HG03095 (cell line): ENCODE measurements at regions not wholly inside any gene's neighbourhood (a gene's known extent, or its start where the extent isn't known, plus 50 kb on each side); places are given as distances from the start of the nearest gene placed in this dataset.

Experiments
- ATAC-seq: cut with Tn5 transposase; IDR thresholded peaks from one replicate; pipeline ENCODE4 v1.9.1; 2021; ENCODE audit warnings: moderate library complexity; ENCODE audit not compliant: unreplicated experiment

- ATAC-seq, result no peak
Observed at GRCh38 chr11:32161293-32161692, 70.4 kb downstream of the RCN1 start.

GRCh38 chr11:32162351-32162750 lies 71.5 kb downstream of the RCN1 start:
- no peak for ATAC-seq

GRCh38 chr11:32162906-32163305 lies 72.0 kb downstream of the RCN1 start:
- no peak for ATAC-seq

- ATAC-seq, result no peak
Observed at GRCh38 chr11:32163557-32163956, 72.7 kb downstream of the RCN1 start.

GRCh38 chr11:32164836-32165235 lies 74.0 kb downstream of the RCN1 start:
- ATAC-seq, result no peak

- ATAC-seq, result no peak
Observed at GRCh38 chr11:32168924-32169323, 78.0 kb downstream of the RCN1 start.

- no peak for ATAC-seq
Observed at GRCh38 chr11:32171445-32171844, 80.6 kb downstream of the RCN1 start.

GRCh38 chr11:32172041-32172847 lies 81.4 kb downstream of the RCN1 start:
- no peak for ATAC-seq

- no peak for ATAC-seq
Observed at GRCh38 chr11:32172848-32173834, 82.3 kb downstream of the RCN1 start.

GRCh38 chr11:32173977-32174376 lies 83.1 kb downstream of the RCN1 start:
- no peak for ATAC-seq

- ATAC-seq, result peak; percentile 68
Observed at GRCh38 chr11:32176223-32176934, 85.5 kb downstream of the RCN1 start.

GRCh38 chr11:32178692-32179091 lies 87.8 kb downstream of the RCN1 start:
- no peak for ATAC-seq

GRCh38 chr11:32183512-32183911 lies 92.6 kb downstream of the RCN1 start:
- no peak for ATAC-seq

GRCh38 chr11:32184041-32184722 lies 93.3 kb downstream of the RCN1 start:
- ATAC-seq, result peak; percentile 7

- ATAC-seq, result peak; percentile 79
Observed at GRCh38 chr11:32184723-32185376, 94.0 kb downstream of the RCN1 start.

- no peak for ATAC-seq
Observed at GRCh38 chr11:32186118-32186517, 95.2 kb downstream of the RCN1 start.

- no peak for ATAC-seq
Observed at GRCh38 chr11:32187111-32187510, 96.2 kb downstream of the RCN1 start.

GRCh38 chr11:32188785-32189184 lies 97.9 kb downstream of the RCN1 start:
- ATAC-seq, result no peak

GRCh38 chr11:32196137-32196536 lies 105.3 kb downstream of the RCN1 start:
- ATAC-seq, result no peak

- no peak for ATAC-seq
Observed at GRCh38 chr11:32198053-32198452, 107.2 kb downstream of the RCN1 start.
